OCI-LY1 (cell line): ENCODE measurements at regions not wholly inside any gene's neighbourhood (a gene's known extent, or its start where the extent isn't known, plus 50 kb on each side); places are given as distances from the start of the nearest gene placed in this dataset.

Source experiments
- EZH2 ChIP-seq: fragments of 200-600 bp; sonication (generic), shearing (Covaris generic); IDR thresholded peaks from 2 replicates; pipeline ENCODE4 v1.8.0; 2017; ENCODE audit warnings: borderline replicate concordance, mixed run types, mild to moderate bottlenecking, antibody characterized with exemption, low read length, moderate library complexity, mixed read lengths
- TF ChIP-seq, protein P1 (sequence below): fragments of 200-600 bp; sonication (generic), shearing (Covaris generic); IDR thresholded peaks from 2 replicates; pipeline ENCODE4 v1.5.1; 2017; ENCODE audit warnings: mild to moderate bottlenecking, antibody characterized with exemption, low read length, moderate library complexity, mixed read lengths

DNA sequence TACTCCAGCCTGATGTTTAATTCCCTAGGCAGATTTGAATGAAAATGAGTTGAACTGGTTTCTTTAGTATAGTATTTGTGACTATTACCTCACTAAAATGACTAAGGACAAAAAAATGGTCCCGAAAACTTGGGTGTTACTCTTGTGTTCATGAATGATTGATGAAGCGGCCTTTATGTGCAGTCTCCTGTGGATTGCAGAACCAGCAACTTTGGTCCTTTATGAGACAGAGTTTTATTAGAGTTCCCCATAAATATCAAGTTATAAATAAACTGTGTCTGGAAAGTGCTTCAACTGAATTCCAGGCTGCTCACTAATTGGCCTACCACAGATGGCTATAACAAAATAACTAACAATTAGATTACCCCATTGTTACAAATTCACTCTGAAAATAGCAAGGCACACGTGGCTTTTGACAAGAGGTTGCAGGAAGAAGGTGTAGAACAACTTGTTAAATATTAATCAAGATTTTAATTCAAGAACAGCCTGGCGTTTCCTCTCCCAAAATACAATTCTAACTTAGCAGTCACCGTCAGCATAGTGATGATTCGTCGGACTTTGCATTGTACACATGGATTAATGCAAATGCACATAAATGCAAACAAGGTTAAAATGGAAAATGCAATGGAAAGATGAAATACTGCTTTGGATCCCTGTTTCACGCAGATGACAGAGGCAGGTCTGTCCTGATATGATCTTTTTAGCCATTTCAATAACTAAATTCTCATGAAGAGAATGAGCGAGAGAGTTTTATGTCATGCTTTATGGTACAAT is 567.3 kb upstream of the ZNF717 start:
- TF ChIP-seq, protein P1, sequence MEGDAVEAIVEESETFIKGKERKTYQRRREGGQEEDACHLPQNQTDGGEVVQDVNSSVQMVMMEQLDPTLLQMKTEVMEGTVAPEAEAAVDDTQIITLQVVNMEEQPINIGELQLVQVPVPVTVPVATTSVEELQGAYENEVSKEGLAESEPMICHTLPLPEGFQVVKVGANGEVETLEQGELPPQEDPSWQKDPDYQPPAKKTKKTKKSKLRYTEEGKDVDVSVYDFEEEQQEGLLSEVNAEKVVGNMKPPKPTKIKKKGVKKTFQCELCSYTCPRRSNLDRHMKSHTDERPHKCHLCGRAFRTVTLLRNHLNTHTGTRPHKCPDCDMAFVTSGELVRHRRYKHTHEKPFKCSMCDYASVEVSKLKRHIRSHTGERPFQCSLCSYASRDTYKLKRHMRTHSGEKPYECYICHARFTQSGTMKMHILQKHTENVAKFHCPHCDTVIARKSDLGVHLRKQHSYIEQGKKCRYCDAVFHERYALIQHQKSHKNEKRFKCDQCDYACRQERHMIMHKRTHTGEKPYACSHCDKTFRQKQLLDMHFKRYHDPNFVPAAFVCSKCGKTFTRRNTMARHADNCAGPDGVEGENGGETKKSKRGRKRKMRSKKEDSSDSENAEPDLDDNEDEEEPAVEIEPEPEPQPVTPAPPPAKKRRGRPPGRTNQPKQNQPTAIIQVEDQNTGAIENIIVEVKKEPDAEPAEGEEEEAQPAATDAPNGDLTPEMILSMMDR: no peak
- TF ChIP-seq EZH2: no peak
